ENCODE measurements at regions not wholly inside any gene's neighbourhood (a gene's known extent, or its start where the extent isn't known, plus 50 kb on each side); places are given as distances from the start of the nearest gene placed in this dataset.

- intact Hi-C loops (cut with DNase I; ENCODE audit: low total_unique reads) = no loop called here
- 93% methylated on average over 2 of the region's 2 CpGs for WGBS, 2 donors
Measured at GRCh38 chr2:47235132-47235531, 58.8 kb upstream of the CALM2 start.

GRCh38 chr2:47234456-47234855, 58.1 kb upstream of the CALM2 start:
- no peak overlapping the region for H3K4me3 ChIP-seq (ENCODE audit: low read depth, poor library complexity, severe bottlenecking)
- WGBS, 2 donors = 95 to 96% methylated on average over 6 of the region's 6 CpGs
- DNase-seq (ENCODE audit: low spot score in 2 of 2) = no peak
- intact Hi-C loops (cut with DNase I; ENCODE audit: low total_unique reads) = no loop called here
- TF ChIP-seq POLR2A (IDR thresholded peaks at IDR 0.05) (no peak), CTCF (IDR thresholded peaks at IDR 0.05) (no peak)

More at GRCh38 chr2:47235132-47235531, 58.8 kb upstream of the CALM2 start:
- TF ChIP-seq POLR2A (IDR thresholded peaks at IDR 0.05) (no peak), CTCF (IDR thresholded peaks at IDR 0.05) (no peak)
- no peak overlapping the region for H3K4me3 ChIP-seq (ENCODE audit: low read depth, poor library complexity, severe bottlenecking)
- DNase-seq (ENCODE audit: low spot score in 2 of 2) = no peak

- no peak overlapping the region for H3K4me3 ChIP-seq (ENCODE audit: low read depth, poor library complexity, severe bottlenecking)
- TF ChIP-seq CTCF (IDR thresholded peaks at IDR 0.05) (no peak), POLR2A (IDR thresholded peaks at IDR 0.05) (no peak)
- no peak for DNase-seq (ENCODE audit: low spot score in 2 of 2)
- intact Hi-C loops (cut with DNase I; ENCODE audit: low total_unique reads) = no loop called here
- WGBS, 2 donors = 83 to 86% methylated on average over 8 of the region's 8 CpGs
Measured at GRCh38 chr2:47232738-47233415, 56.6 kb upstream of the CALM2 start.

- 15 to 24% methylated on average over 4 of the region's 4 CpGs for WGBS, 2 donors
- intact Hi-C loops (cut with DNase I; ENCODE audit: low total_unique reads) = no loop called here
- DNase-seq (ENCODE audit: low spot score in 2 of 2) = peak in 1 of 2 donors; percentile 38
- TF ChIP-seq POLR2A (IDR thresholded peaks at IDR 0.05) (no peak), CTCF (IDR thresholded peaks at IDR 0.05) (no peak)
- H3K4me3 ChIP-seq (ENCODE audit: low read depth, poor library complexity, severe bottlenecking) = no peak overlapping the region
Measured at GRCh38 chr2:47230418-47230817, 54.1 kb upstream of the CALM2 start.

- TF ChIP-seq POLR2A (IDR thresholded peaks at IDR 0.05) (no peak), CTCF (IDR thresholded peaks at IDR 0.05) (no peak)
- WGBS, 2 donors = 88 to 89% methylated on average over 9 of the region's 9 CpGs
- intact Hi-C loops (cut with DNase I; ENCODE audit: low total_unique reads) = no loop called here
- no peak overlapping the region for H3K4me3 ChIP-seq (ENCODE audit: low read depth, poor library complexity, severe bottlenecking)
- DNase-seq (ENCODE audit: low spot score in 2 of 2) = no peak
Measured at GRCh38 chr2:47227532-47228279, 51.4 kb upstream of the CALM2 start.
